ENCODE measurements at regions not wholly inside any gene's neighbourhood (a gene's known extent, or its start where the extent isn't known, plus 50 kb on each side); places are given as distances from the start of the nearest gene placed in this dataset.

- TF ChIP-seq EZH2phosphoT487 (IDR thresholded peaks at IDR 0.05; ENCODE audit: low read length) (no peak), EZH2 (optimal IDR thresholded peaks at IDR 0.05; ENCODE audit: low read depth, low read length) (no peak), CTCF (IDR thresholded peaks at IDR 0.05; ENCODE audit: low read length) (no peak)
- no peaks in the 10 kb centered on the region for H3K9me2 ChIP-seq (replicated peaks; ENCODE audit: insufficient read depth, low read length)
- H3K9ac ChIP-seq (ENCODE audit: low read length): no peak overlapping the region
- H3K4me2 ChIP-seq (ENCODE audit: low read depth, low read length): no peak overlapping the region
- no peaks in the 10 kb centered on the region for H3K79me2 ChIP-seq (ENCODE audit: low read length)
- DNase-seq: no peak
- no peaks in the 10 kb centered on the region for H3F3A ChIP-seq (ENCODE audit: insufficient read depth, low read length)
- H4K20me1 ChIP-seq (ENCODE audit: insufficient read depth, low read length): no peaks in the 10 kb centered on the region
- H3K4me3 ChIP-seq (ENCODE audit: low read length): no peak overlapping the region
- no peaks in the 10 kb centered on the region for H3K9me3 ChIP-seq (replicated peaks; ENCODE audit: insufficient read depth, low read length)
- no peaks in the 10 kb centered on the region for H3K36me3 ChIP-seq (replicated peaks; ENCODE audit: insufficient read depth, low read length)
- no peak overlapping the region for H2AFZ ChIP-seq (ENCODE audit: low read length)
- no peaks in the 10 kb centered on the region for H3K27me3 ChIP-seq (replicated peaks; ENCODE audit: insufficient read depth, low read length)
- no peak overlapping the region for H3K27ac ChIP-seq (ENCODE audit: low read length)
- H3K4me1 ChIP-seq (ENCODE audit: low read length): no peaks in the 10 kb centered on the region
Measured at GRCh38 chr3:117611211-117611610, 901.6 kb downstream of the TUSC7 start.

- no peaks in the 10 kb centered on the region for H4K20me1 ChIP-seq (ENCODE audit: insufficient read depth, low read length)
- no peak overlapping the region for H3K4me3 ChIP-seq (ENCODE audit: low read length)
- DNase-seq: no peak
- no peaks in the 10 kb centered on the region for H3K79me2 ChIP-seq (ENCODE audit: low read length)
- H3F3A ChIP-seq (ENCODE audit: insufficient read depth, low read length): peaks cover 4% of the 10 kb centered on the region; the same call in 1 of the 2 replicates
- H3K9me3 ChIP-seq (replicated peaks; ENCODE audit: insufficient read depth, low read length): no peaks in the 10 kb centered on the region
- H2AFZ ChIP-seq (ENCODE audit: low read length): no peak overlapping the region
- no peaks in the 10 kb centered on the region for H3K9me2 ChIP-seq (replicated peaks; ENCODE audit: insufficient read depth, low read length)
- no peak overlapping the region for H3K9ac ChIP-seq (ENCODE audit: low read length)
- no peak for TF ChIP-seq EZH2 (optimal IDR thresholded peaks at IDR 0.05; ENCODE audit: low read depth, low read length)
- no peak for TF ChIP-seq EZH2phosphoT487 (IDR thresholded peaks at IDR 0.05; ENCODE audit: low read length)
- TF ChIP-seq CTCF (IDR thresholded peaks at IDR 0.05; ENCODE audit: low read length): no peak
- H3K4me2 ChIP-seq (ENCODE audit: low read depth, low read length): no peak overlapping the region
- no peak overlapping the region for H3K27ac ChIP-seq (ENCODE audit: low read length)
- peaks cover 32% of the 10 kb centered on the region for H3K4me1 ChIP-seq (ENCODE audit: low read length)
- H3K27me3 ChIP-seq (replicated peaks; ENCODE audit: insufficient read depth, low read length): no peaks in the 10 kb centered on the region
- no peaks in the 10 kb centered on the region for H3K36me3 ChIP-seq (replicated peaks; ENCODE audit: insufficient read depth, low read length)
Measured at GRCh38 chr3:117616227-117616626, 906.6 kb downstream of the TUSC7 start.

GRCh38 chr3:117617906-117618305, 908.3 kb downstream of the TUSC7 start:
- no peaks in the 10 kb centered on the region for H3K9me2 ChIP-seq (replicated peaks; ENCODE audit: insufficient read depth, low read length)
- no peaks in the 10 kb centered on the region for H3K79me2 ChIP-seq (ENCODE audit: low read length)
- H3K27me3 ChIP-seq (replicated peaks; ENCODE audit: insufficient read depth, low read length): no peaks in the 10 kb centered on the region
- peaks cover 4% of the 10 kb centered on the region; the same call in 1 of the 2 replicates for H3F3A ChIP-seq (ENCODE audit: insufficient read depth, low read length)
- no peak overlapping the region for H3K4me2 ChIP-seq (ENCODE audit: low read depth, low read length)
- peaks cover 42% of the 10 kb centered on the region for H3K4me1 ChIP-seq (ENCODE audit: low read length)
- H3K9me3 ChIP-seq (replicated peaks; ENCODE audit: insufficient read depth, low read length): no peaks in the 10 kb centered on the region
- no peak for DNase-seq
- H3K36me3 ChIP-seq (replicated peaks; ENCODE audit: insufficient read depth, low read length): no peaks in the 10 kb centered on the region
- H3K4me3 ChIP-seq (ENCODE audit: low read length): no peak overlapping the region
- no peak overlapping the region for H2AFZ ChIP-seq (ENCODE audit: low read length)
- H3K27ac ChIP-seq (ENCODE audit: low read length): no peak overlapping the region
- no peak for TF ChIP-seq EZH2phosphoT487 (IDR thresholded peaks at IDR 0.05; ENCODE audit: low read length)
- TF ChIP-seq EZH2 (optimal IDR thresholded peaks at IDR 0.05; ENCODE audit: low read depth, low read length): no peak
- TF ChIP-seq CTCF (IDR thresholded peaks at IDR 0.05; ENCODE audit: low read length): no peak
- no peak overlapping the region for H3K9ac ChIP-seq (ENCODE audit: low read length)
- H4K20me1 ChIP-seq (ENCODE audit: insufficient read depth, low read length): no peaks in the 10 kb centered on the region

All from MM.1S (cell line).